ENCODE measurements at regions not wholly inside any gene's neighbourhood (a gene's known extent, or its start where the extent isn't known, plus 50 kb on each side); places are given as distances from the start of the nearest gene placed in this dataset.

DNA sequence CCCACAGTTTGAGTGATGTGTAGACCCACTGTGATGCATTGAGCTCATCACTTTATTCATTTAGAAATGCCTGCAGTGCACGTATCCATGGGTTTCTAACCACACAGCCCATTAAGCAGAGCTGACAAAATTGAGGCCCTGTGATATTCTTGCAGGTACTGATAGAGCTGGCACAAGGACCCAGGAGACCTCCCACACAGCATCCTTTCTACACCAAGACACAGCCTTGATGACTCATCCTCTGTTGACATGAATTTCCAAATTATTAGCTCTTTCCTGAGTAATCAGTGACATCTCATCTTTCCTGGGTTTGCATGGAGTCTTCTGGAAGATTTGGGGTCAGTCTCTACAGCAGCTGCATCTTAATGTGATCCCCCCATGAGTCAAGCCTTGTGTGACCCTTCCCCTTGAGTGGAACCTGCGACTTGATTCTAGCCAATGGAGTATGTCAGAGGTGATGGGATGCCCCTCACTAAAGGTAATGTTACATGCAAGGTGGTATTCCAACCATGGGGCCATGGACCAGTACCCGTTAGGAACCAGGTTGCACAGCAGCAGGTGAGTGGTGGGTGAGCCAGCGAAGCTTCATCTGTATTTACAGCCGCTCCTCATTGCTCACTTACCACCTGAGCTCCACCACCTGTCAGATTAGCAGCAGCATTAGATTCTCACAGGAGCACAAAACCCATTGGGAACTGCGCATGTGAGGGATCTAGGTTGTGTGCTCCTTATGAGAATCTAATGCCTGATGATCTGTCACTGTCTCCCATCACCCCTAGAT lies 181.1 kb upstream of the ARL4C start:
- DNase-seq: no peak

DNA sequence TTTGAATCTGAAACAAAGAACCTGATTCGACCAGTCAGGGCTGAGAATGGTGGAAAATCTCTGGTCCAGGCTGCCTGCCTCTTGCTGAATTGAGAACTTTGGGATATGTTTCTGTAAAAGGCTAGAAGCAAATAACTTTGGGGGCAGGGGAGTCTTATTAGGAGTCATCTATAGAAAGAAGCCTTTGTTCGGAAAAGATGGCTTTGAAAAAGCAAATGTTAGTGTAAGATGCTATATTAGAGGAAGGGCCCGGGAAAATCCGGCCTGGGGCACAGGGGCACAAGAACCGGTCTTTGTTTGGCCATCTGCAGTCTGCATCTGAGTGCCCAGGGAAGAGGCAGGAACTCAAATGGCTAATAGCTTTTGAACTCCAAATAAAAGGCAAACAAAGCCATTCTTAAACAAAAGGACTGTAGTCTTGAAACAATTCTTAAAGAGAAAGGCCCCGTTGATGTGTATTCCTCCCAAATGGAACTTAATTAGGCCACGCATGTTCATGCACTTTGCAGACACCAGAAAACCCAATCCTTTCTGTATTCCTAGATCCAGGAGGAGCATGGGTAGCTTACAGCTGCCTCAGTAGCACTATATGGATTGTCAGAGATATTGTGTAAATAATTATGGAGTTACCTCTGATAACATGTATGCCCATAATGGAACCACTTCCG lies 180.0 kb upstream of the ARL4C start:
- peak in 8 of 56 donors; percentile 6 to 25 (median 13) for DNase-seq

DNA sequence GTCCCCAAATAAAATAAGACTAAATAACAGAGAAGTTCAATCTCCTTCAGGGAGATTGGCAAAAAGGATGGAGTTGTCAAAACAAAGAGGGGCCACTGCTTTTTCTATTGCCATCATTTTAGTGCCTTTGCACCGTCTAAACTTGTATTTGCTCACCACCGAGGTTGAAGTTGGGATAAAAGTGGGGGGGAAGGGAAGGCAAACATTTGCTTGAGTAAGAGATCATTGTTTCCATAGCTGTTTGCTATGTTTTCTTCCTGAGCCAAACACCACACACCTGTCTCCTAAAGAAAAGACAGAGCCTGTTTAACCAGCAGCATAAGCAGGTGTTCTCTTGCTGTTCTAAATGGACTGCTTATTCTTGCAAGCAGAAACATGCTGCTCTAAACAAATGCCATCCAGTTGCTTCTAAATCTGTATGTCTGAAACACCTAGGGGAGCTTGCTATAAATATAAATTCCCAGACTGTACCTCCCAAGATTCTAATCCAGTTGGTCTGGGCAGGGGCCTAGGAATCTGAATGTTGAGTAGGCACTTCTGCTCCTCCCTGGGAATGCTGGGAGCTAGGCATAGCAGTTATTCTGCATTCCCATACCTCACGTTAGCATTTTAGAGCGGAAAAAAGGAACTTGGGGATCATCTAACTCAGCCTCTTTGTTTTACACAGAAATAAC lies 179.4 kb upstream of the ARL4C start:
- DNase-seq: no peak

DNA sequence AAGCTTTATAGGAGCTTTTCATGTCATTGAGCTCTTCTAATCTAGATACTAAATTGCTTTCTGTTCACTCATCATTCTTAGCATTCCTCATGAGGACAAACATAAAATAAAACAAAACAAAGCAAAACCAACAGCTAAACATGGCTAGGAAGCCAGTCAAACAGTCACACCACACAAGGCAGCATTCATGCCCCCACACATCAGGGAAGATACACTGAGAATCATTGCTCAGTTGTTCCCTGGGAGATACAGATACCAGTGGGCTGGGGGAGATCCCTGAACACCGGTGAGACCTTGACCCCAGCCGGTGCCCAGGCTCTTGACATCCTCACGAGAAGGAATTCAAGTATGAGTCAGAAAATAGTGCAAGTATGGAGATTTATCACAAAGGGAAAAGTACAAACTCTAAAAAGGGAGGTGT lies 177.9 kb upstream of the ARL4C start:
- no peak for DNase-seq

DNA sequence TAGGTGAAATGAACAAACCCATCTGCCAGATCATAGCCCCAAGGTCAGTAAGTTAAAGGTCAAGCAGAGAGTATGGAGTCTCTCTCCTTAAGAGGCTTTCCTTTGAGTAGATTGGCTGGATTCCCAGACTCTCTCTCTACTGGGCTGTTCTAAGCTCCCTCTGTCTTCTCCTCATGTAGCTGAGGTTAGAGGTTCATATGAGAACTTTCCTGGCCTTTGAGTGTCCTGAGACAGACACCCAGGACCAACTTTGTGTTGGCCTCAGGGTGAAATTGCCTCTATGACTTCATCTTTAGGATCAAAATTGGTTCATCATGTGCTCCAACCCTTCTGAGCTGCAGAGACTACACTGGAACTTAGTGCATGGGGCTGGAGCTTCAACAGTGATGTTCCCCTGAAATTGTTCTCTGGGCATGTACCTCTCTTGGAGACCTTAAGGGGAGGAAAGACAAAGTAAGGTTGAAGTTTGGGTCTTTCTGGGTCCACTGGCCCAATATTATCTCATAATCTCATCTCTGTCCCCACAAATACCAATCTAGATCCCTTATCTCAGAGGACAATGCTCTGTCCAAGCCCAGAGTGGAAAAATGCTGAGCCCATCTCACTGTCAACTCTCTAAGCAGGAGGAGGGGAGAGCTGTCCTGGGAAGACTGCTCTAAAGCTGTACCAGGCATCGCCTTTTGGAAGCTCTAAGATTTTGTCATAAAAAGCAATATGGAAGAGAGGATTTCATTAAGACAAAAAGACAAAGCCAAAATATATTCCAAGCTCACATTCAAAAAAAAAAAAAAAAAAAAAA lies 177.3 kb upstream of the ARL4C start:
- no peak for DNase-seq

DNA sequence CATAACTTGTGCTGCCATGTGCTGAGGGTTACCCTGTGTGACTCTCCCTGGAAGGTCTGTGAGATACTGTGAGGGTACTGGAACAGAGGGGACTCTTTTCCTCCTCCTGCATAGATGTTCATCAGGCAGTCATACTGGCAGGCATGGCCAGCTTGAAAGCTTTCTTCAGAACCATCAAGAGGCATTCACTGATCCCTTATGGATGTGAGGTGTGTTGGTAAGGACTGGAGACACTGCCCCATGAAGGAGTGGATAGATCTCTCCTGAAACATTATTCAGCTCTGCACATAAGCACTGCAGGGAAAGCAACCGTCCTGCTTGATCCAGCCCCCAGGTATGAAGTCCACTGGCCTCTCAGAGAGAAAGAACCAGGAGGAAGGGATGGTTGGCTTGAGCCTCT lies 176.6 kb upstream of the ARL4C start:
- DNase-seq: no peak

DNA sequence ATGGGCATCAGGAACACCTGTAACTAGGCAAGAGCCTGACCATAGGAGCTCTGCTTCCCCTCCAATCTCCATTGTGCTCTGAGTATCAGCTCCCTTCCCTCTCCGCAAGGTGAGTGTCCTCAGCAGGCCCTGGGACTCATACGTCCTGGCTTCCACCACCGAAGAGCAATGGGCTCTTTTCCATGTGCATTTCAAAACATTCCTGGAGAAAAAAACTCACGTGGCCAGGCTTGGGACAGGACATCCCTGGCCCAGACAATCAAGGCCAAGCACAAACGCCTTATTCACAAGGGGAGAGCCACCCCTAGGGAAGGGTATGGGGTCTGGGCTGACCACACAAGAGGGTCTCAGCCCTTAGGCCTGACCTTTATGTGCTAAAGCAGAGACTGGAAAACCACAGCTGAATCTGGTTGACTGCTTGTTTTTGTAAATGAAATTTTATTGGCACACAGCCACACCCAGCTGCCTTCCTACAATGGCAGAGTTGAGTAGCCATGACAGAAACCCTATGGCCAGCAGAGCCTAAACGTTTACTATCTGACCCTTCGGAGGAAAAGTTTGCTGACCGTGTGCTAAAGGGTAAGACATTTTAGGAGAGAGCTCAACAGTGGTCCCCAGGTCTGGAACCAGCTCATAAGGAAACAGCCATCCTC lies 175.7 kb upstream of the ARL4C start:
- DNase-seq: no peak

DNA sequence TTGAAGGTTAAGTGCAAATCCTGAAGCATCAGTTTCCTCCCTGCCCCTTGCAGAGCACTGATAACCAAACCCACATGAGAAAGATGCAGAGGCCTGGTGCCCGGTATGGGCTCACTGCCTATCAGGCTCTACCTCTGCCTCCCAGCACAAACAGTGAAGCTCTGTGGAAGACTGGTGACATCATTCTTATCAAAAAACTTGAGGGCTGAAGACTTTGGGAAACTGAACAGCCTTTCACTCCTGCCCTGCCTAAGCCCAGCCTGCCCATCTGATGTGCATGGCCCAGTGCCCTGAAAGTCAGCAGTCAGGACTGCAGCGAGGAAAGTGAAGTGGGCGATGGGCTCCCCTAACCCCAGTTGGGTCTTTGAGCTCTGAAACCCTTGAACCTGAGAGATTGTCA lies 174.8 kb upstream of the ARL4C start:
- DNase-seq: no peak

DNA sequence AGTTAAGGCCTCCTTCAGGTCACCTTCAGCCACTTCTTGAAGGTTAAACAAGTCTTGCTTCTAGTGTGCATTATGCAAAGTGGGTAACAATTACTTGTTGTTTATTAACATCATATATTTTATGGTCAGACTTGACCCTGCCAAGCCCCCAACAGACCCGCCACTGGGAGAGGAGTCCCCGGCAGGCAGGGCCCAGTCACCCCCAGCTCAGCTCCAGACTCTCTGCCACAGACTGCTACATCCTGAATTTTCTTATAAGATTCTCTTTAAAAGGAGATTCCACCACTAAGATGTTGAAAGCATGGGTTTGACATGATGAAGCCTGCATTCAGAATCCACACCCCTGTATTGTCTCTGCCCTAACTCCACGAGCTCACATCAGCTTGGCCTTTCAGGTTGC lies 174.3 kb upstream of the ARL4C start:
- DNase-seq: no peak

DNA sequence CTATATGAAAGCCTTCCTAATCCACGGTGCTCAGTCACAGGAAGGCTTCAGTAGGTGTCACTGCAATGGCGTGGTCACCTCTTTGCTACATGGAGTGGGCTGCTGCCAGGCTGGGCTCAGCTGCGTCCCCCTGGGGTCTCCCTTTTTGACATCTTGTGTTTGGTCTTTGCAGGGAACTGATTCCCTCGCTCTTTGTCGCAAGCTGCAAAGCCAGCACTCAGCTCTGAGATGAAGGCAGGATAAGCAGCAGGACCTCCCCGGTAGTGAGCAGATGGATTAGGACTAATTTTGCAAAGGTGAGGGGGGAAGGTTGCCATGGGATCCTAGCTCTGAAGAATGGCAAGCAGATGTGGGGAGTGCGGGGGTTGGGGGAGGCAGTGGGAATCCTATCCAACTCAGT lies 173.9 kb upstream of the ARL4C start:
- no peak for DNase-seq

DNA sequence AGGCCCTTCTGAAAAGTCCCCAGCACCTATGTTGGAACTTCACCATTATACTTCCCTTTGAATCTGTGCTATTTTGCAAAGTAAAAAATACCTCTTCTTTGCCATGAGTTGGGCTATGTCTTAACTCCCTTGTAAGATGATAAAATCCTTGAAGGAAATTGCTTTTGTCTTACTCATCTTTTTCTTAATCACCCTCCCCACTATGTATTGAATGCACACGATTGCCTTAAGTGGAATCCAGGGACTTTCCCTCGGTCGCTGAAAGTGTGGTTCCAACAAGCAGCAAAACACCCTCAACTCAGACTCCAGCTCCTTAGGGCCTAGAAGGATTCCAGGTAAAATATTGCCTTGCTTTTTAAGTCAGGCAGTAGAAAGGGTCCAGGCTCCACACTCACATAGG lies 173.2 kb upstream of the ARL4C start:
- DNase-seq: no peak

DNA sequence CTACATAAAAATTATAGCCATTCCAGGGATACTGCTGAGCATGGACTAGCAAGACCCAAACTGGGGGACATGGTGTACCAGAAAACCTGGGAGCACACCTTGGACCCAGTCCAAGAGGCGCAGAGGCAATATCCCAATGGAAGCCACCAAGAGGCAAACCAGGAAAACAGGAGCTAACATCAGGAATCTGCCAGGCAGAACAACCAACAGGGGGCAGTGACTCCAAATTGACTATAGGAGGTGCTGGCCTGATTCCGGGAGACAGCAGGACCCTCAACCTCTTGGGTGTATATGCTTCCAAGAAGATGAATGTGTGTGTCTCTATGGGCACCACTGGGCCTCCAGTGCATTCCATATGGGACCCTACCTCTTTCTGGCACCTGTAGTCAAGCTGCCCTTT lies 172.7 kb upstream of the ARL4C start:
- no peak for DNase-seq

DNA sequence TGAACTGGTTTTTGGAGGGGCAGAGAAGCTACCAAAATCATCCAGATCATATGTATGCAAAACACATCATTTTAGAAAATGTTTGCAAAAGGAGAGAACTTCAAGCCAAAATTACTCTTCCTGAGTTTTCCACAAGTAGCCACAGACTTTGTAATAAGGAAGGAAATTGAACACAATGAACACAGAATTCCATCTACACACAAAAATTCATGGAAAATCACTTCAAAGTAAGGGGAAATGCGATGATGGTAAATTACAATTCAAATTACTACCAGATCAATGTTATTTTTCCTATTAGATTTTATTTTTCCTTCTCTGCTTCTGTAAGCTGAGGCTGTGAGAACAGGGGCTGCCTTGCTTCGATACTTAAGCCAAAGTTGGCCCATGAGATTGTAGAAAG lies 172.1 kb upstream of the ARL4C start:
- no peak for DNase-seq

DNA sequence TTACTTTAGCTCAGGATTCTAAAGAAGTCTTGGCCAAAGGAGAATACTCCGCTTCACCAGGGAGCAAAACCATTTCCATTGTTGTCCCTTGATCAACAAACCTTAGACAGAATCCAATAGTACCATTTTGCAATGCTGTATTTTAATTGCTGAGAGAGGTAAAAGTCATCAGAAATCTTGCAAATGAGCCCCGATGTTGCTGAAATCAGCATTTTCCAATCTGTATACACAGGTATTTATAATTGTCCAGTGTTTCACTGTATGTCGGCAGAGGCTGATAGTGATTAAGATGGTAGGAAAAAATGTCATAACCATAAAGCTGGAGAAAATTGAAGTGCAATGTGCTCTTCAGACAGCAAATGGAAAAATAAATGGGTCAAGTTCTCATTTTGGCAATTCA lies 170.0 kb upstream of the ARL4C start:
- DNase-seq: no peak

DNA sequence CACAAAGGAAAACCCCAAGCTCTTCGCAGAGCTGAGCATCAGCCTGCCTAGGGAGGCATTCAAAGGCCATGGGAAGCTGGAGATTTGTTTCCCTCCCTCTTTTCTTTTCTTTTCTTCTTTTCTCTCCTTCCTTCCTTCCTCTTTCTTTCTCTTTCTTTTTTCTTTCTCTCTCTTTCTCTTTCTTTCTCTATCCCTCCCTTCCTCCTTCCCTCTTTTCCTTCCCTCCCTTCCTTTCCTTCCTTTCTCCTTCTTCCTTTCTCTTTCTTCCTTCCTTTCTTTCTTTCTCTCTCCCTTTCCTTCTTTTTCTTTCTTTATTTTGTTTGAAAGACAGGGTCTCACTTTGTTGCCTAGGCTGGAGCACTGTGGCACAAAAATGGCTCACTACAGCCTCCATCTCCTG lies 168.4 kb upstream of the ARL4C start:
- DNase-seq: no peak

DNA sequence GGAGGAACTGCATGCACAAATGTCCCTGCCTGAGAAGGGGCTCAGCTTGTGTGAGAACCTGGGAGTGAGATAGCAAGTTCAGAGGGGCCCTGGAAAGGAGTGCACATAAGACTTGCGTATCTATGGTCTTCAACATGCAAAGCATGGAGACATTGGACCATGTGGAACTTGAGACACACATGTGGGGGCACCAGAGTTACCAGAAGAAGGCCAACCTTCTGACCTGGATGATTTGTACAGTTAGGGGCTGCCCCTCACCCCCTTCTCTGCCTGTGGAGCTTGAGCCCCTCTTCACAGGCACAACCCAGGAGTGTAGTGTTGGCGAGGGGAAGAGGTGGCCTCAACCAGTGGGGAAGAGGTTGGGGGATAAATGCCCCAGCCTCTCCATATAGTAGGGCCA lies 165.0 kb upstream of the ARL4C start:
- no peak for DNase-seq

DNA sequence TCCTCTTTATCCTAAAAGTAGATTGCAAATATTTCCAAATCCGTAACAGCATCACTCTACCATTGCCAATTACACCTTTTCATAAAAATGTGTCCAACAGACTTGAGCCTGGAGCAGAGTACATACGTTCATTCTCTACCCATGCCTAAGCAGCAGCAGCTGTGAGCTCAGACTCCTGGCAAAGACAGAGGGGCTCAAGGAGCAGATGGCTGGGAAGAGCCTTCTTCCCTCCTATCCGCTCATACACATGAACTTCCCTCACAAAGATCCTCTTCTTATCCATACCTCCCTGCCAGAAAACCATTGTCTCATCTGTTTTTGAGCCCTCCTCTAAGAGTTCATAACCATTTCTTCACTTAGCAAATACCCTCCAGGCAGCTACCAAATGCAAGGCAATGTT lies 164.3 kb upstream of the ARL4C start:
- DNase-seq: no peak

DNA sequence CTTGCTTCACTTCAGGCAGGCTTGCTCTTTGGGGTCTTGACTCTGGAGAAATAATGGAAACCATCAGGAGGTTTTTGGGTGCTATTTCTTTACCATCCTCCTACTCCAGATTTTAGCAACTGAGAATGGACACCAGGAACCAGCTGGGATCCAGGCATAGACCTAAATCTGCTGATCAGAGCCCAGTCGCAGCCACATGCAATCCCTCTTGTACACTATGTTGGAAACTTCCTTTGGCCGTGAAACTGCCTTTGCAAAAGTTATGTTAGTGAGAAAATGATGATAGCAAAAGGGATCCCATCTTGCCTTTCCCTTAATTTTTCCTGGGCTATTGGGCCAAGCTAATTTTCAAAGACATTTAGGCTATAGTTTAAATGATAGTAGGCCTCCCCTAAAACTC lies 158.8 kb upstream of the ARL4C start:
- DNase-seq: no peak

DNA sequence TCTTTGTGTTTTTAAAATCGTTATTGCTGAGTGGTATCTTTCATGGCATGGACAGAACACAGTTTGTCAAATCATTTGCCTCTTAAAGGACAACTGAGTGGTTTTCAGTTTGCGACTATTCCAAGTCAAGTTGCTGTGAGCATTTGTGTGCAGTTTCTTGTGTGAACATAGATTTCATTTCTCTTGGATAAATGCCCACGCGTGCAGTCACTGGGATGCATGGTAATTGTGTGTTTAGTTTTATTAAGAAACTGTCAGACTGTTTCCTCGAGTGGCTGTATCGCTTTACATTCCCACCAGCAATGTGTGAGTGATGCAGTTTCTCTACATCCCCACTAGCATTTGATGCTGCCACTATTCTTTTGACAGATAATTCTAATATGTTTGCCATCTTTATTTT lies 154.0 kb upstream of the ARL4C start:
- no peak for DNase-seq

DNA sequence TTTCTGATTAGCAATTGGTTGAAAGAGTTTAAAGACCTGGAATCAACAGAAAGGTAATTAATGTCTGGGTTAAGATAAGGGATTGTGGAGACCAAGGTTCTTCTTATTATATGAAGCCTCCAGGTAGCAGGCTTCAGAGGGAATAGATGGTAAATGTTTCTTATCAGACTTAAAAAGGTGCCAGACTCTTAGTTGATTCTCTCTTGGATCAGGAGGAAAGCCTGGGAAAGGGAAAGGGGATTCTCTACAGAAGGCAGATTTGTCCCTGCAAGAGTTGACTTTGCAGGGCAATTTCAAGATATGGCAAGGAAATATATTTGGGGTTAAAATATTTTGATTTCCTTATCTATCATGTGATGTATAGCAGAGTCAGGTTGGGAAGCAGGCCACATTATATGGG lies 153.1 kb upstream of the ARL4C start:
- DNase-seq: no peak

DNA sequence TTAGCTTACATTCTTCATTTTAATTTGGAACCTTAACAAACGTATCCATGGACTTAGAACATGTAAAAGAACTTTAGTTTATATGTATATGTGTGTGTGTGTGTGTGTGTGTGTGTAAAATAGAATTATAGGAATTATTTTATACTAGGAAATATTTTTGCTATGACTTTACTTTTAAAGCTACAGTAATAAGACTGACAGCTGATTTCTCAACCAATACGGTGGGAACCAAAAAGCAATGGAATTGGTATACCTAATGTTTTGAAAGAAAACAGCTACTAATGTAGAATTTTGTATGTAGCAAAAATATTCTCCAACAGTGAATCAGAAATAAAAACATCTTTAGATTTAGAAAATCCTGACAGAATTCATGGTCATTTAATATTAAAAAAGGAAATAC lies 146.5 kb upstream of the ARL4C start:
- DNase-seq: no peak
